Transverse colon (tissue), 4 donors: ENCODE measurements at regions not wholly inside any gene's neighbourhood (a gene's known extent, or its start where the extent isn't known, plus 50 kb on each side); places are given as distances from the start of the nearest gene placed in this dataset.

Experiments used
- POLR2AphosphoS5 ChIP-seq, 3 donors: sonication (generic); formaldehyde crosslinking; IDR thresholded peaks; one replicate each; pipeline ENCODE4 v1.6.1; 2016; ENCODE audit warnings: antibody characterized with exemption in 3 of 3
- TF ChIP-seq, protein P1 (sequence below), 5 experiments: fragments of 200-600 bp in 3 of 5; fragments of 450-650 bp in 2 of 5; sonication (generic) in 3 of 5; IDR thresholded peaks; 1 replicate in 2 of 5; 2 replicates in 3 of 5; pipeline ENCODE4 v1.5.1; 2016 to 2017; ENCODE audit warnings: antibody characterized with exemption in 5 of 5, inconsistent platforms in 3 of 5, mild to moderate bottlenecking in 2 of 5, moderate library complexity in 1 of 5

DNA sequence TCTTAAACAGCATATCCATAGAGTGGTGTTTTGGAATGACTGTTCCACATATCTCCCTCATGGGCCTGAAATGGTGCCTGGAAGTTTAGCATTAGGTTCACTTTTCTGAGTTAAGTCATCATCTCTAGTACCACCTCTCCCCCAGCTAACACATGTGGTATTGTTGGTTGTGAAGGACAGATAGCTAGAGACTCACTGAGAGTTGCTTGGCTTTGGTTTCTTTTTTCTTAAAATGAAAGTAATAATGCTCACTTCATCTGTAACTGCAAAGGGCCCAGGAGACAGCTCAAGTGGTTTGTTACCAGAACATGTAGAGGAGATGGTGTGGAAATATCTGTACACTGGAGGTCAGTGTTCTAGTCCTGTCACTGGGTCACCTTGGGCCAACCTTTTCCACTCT, 90.9 kb downstream of the EFNB1 start:
- TF ChIP-seq, protein P1, sequence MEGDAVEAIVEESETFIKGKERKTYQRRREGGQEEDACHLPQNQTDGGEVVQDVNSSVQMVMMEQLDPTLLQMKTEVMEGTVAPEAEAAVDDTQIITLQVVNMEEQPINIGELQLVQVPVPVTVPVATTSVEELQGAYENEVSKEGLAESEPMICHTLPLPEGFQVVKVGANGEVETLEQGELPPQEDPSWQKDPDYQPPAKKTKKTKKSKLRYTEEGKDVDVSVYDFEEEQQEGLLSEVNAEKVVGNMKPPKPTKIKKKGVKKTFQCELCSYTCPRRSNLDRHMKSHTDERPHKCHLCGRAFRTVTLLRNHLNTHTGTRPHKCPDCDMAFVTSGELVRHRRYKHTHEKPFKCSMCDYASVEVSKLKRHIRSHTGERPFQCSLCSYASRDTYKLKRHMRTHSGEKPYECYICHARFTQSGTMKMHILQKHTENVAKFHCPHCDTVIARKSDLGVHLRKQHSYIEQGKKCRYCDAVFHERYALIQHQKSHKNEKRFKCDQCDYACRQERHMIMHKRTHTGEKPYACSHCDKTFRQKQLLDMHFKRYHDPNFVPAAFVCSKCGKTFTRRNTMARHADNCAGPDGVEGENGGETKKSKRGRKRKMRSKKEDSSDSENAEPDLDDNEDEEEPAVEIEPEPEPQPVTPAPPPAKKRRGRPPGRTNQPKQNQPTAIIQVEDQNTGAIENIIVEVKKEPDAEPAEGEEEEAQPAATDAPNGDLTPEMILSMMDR (IDR thresholded peaks at IDR 0.05): no peak
- TF ChIP-seq POLR2AphosphoS5 (IDR thresholded peaks at IDR 0.05): no peak
